ENCODE measurements at regions not wholly inside any gene's neighbourhood (a gene's known extent, or its start where the extent isn't known, plus 50 kb on each side); places are given as distances from the start of the nearest gene placed in this dataset.

DNA sequence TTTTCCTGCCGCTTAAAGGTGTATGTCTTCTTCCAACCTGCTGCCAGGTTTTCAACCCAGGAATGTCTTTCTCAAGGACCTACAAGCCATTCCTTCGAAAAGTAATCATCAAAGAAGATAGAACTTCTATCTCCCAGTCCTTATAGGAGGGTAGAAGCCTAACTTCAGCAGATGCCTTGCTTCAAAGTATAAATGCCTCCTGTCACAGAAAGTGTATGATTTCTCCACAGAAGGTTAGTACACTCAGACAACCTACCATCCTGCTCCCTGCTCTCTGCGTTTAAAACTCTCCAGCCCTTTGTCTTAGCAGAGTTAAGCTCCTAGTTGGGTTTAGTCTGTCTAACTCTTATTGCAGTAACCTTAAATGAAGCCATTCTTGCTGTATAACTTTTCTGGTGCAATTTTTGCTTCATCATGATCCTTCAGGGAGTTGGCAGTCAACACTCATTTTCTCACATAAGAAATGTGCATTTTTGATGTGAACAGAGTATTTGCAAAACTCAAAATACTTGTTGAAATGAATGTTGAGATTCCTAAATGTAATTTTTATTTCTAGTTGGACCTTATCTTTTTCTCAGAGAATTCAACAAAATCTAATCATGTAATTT lies 737.5 kb downstream of the LIG4 start:
- TF ChIP-seq, protein P1, sequence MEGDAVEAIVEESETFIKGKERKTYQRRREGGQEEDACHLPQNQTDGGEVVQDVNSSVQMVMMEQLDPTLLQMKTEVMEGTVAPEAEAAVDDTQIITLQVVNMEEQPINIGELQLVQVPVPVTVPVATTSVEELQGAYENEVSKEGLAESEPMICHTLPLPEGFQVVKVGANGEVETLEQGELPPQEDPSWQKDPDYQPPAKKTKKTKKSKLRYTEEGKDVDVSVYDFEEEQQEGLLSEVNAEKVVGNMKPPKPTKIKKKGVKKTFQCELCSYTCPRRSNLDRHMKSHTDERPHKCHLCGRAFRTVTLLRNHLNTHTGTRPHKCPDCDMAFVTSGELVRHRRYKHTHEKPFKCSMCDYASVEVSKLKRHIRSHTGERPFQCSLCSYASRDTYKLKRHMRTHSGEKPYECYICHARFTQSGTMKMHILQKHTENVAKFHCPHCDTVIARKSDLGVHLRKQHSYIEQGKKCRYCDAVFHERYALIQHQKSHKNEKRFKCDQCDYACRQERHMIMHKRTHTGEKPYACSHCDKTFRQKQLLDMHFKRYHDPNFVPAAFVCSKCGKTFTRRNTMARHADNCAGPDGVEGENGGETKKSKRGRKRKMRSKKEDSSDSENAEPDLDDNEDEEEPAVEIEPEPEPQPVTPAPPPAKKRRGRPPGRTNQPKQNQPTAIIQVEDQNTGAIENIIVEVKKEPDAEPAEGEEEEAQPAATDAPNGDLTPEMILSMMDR (IDR thresholded peaks at IDR 0.05): no peak
- TF ChIP-seq POLR2A (IDR thresholded peaks at IDR 0.05): no peak

Data from thyroid gland (tissue), 4 donors.